Immature natural killer cell (primary cell): ENCODE measurements at regions not wholly inside any gene's neighbourhood (a gene's known extent, or its start where the extent isn't known, plus 50 kb on each side); places are given as distances from the start of the nearest gene placed in this dataset.

ENCODE experiments used
- DNase-seq, 3 donors: peaks; one replicate each; pipeline ENCODE4 v3.0.0; 2022; ENCODE audit warnings: mixed read lengths in 1 of 3
- H3K27ac Mint-ChIP-seq, 6 donors: one replicate each; pipeline ENCODE4 v1.8.0; 2020; ENCODE audit warnings: mixed read lengths in 6 of 6, mild to moderate bottlenecking in 5 of 6, inconsistent platforms in 4 of 6, moderate library complexity in 3 of 6
- H3K27me3 Mint-ChIP-seq, 3 donors: one replicate each; pipeline ENCODE4 v1.8.0; 2020 to 2021; ENCODE audit warnings: low read depth in 3 of 3, mild to moderate bottlenecking in 3 of 3, mixed read lengths in 3 of 3, moderate library complexity in 3 of 3, inconsistent platforms in 1 of 3
- H3K36me3 Mint-ChIP-seq, 3 donors: one replicate each; pipeline ENCODE4 v1.8.0; 2020; ENCODE audit warnings: mixed read lengths in 3 of 3, inconsistent platforms in 2 of 3, mild to moderate bottlenecking in 2 of 3
- H3K4me1 Mint-ChIP-seq, 2 donors: one replicate each; pipeline ENCODE4 v1.8.0; 2020; ENCODE audit warnings: inconsistent platforms in 2 of 2, mild to moderate bottlenecking in 2 of 2, mixed read lengths in 2 of 2, moderate library complexity in 1 of 2
- H3K4me3 Mint-ChIP-seq, 5 donors: one replicate each; pipeline ENCODE4 v1.8.0; 2020; ENCODE audit warnings: mild to moderate bottlenecking in 5 of 5, mixed read lengths in 5 of 5, inconsistent platforms in 3 of 5, moderate library complexity in 3 of 5
- H3K9me3 Mint-ChIP-seq, 6 donors: one replicate each; pipeline ENCODE4 v1.8.0; 2020; ENCODE audit warnings: mild to moderate bottlenecking in 6 of 6, mixed read lengths in 6 of 6, inconsistent platforms in 4 of 6, moderate library complexity in 3 of 6

- H3K36me3 Mint-ChIP-seq = no peaks in the 10 kb centered on the region
- no peak for DNase-seq
- H3K9me3 Mint-ChIP-seq = peaks cover 0 to 13% (median 0%) of the 10 kb centered on the region in 6 donors
- H3K27ac Mint-ChIP-seq = no peak overlapping the region
- peaks cover 0 to 5% (median 1%) of the 10 kb centered on the region in 3 donors for H3K27me3 Mint-ChIP-seq
- no peak overlapping the region for H3K4me3 Mint-ChIP-seq
- no peaks in the 10 kb centered on the region for H3K4me1 Mint-ChIP-seq
Observed at GRCh38 chr11:131109257-131109656, 193.0 kb upstream of the SNX19 start.

DNA sequence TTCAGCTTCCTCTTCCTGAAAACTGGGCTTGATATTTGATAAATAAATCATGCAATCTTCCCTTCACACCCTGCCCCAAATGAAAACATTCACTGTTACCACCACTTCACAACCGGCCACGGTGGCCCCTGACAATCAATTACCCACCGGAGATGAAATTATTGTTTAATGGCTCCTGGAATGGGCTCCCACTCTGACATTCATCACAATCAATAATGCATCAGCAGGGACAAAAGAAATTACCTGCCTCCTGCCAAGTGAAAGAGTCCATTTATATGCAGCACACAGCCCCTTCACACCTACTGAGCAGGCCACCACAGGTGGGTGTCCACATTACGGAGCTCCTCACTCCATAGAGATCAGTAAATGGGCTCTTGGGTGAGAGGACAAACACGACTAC is 193.5 kb upstream of the SNX19 start:
- H3K27me3 Mint-ChIP-seq = peaks cover 0 to 5% (median 0%) of the 10 kb centered on the region in 3 donors
- no peaks in the 10 kb centered on the region for H3K36me3 Mint-ChIP-seq
- no peak overlapping the region for H3K27ac Mint-ChIP-seq
- no peak overlapping the region for H3K4me3 Mint-ChIP-seq
- peaks cover 0 to 11% (median 0%) of the 10 kb centered on the region in 6 donors for H3K9me3 Mint-ChIP-seq
- no peak for DNase-seq
- no peaks in the 10 kb centered on the region for H3K4me1 Mint-ChIP-seq

DNA sequence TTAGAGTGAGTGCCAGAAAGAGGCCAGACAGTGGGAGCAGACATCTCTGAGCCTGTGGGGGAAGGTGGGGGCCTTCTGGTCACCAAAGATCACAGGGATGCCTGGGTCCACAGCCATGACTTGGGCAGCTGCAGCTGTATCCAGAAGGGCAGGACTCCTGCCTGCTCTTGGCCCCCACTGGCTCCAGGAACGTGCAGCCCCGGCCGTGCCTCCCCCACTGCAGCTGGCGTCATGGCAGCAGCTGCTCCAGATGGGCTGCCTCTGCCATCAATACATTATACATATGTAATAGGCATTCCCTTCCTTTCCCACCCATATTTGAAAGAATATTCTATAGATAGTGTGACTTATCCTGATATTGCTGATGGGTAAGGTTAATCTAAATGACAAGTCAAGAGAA is 195.5 kb upstream of the SNX19 start:
- Mint-ChIP-seq H3K4me1 (no peaks in the 10 kb centered on the region), H3K27ac (no peak overlapping the region), H3K4me3 (no peak overlapping the region), H3K27me3 (peaks cover 0 to 5% (median 0%) of the 10 kb centered on the region in 3 donors), H3K36me3 (no peaks in the 10 kb centered on the region), H3K9me3 (peaks cover 0 to 10% (median 0%) of the 10 kb centered on the region in 6 donors)
- DNase-seq = no peak

DNA sequence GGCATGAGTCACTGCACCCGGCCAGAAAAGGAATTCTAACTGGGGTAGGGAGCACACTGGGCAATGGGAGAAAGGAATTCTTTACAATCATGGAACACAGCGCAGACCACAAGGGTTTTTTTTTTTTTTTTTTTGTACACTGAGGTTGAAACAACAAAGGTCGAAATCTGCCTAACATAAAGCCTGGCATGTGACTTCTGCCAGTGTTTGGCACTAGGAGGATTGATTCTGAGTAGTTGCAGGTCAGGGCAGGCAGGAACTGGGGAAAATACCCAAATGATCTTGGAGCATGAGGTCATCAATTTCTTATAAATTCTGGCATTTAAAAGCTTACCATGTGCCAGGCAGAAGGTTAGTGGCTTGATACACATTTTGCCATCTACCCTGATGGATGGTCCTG is 202.0 kb upstream of the SNX19 start:
- Mint-ChIP-seq H3K9me3 (no peaks in the 10 kb centered on the region), H3K4me3 (no peak overlapping the region), H3K27ac (no peak overlapping the region), H3K36me3 (peaks cover 0 to under 1% (median 0%) of the 10 kb centered on the region in 3 donors), H3K4me1 (no peaks in the 10 kb centered on the region), H3K27me3 (peaks cover 0 to 6% (median 0%) of the 10 kb centered on the region in 3 donors)
- no peak for DNase-seq

GRCh38 chr11:131121426-131122333 is 205.4 kb upstream of the SNX19 start:
- peaks cover 0 to 9% (median 1%) of the 10 kb centered on the region in 6 donors for H3K9me3 Mint-ChIP-seq
- no peaks in the 10 kb centered on the region for H3K4me1 Mint-ChIP-seq
- no peak overlapping the region for H3K4me3 Mint-ChIP-seq
- H3K27ac Mint-ChIP-seq = no peak overlapping the region
- DNase-seq = no peak
- H3K36me3 Mint-ChIP-seq = peaks cover 0 to 4% (median 0%) of the 10 kb centered on the region in 3 donors
- H3K27me3 Mint-ChIP-seq = peaks cover 0 to 3% (median 0%) of the 10 kb centered on the region in 3 donors

DNA sequence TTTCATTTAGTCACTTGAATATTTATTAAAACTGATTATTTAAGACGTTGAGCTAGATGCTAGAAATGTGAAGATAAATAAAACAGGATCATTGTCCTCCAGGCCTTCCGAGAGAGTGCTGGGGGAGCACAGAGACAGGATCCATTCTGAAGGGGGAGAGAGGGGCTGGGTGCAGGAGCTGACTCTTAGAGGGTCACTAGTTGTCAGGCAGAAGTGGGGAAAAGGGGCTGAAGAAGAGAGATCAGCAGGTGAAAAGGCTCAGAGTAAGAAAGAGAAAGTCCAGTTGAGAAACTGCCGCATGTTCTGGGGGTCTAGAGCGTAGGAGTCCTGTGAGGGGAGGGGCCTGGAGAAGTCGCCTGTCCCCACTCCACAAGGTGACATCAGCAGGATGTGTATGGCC is 206.2 kb upstream of the SNX19 start:
- Mint-ChIP-seq H3K36me3 (peaks cover 0 to 4% (median 0%) of the 10 kb centered on the region in 3 donors), H3K4me3 (no peak overlapping the region), H3K27me3 (peaks cover 0 to 3% (median 0%) of the 10 kb centered on the region in 3 donors), H3K27ac (no peak overlapping the region), H3K4me1 (no peaks in the 10 kb centered on the region), H3K9me3 (peaks cover 0 to 16% (median 5%) of the 10 kb centered on the region in 6 donors)
- no peak for DNase-seq

- Mint-ChIP-seq H3K36me3 (no peaks in the 10 kb centered on the region), H3K27me3 (peaks cover 2 to 6% (median 2%) of the 10 kb centered on the region in 3 donors), H3K4me3 (no peak overlapping the region), H3K9me3 (peaks cover 2 to 28% (median 12%) of the 10 kb centered on the region in 6 donors), H3K4me1 (no peaks in the 10 kb centered on the region), H3K27ac (no peak overlapping the region)
- DNase-seq = no peak
Observed at GRCh38 chr11:131129474-131129873, 213.2 kb upstream of the SNX19 start.

- peaks cover 0 to 3% (median 2%) of the 10 kb centered on the region in 3 donors for H3K27me3 Mint-ChIP-seq
- H3K4me3 Mint-ChIP-seq = no peak overlapping the region
- no peak overlapping the region for H3K27ac Mint-ChIP-seq
- H3K36me3 Mint-ChIP-seq = no peaks in the 10 kb centered on the region
- DNase-seq = no peak
- no peaks in the 10 kb centered on the region for H3K4me1 Mint-ChIP-seq
- peaks cover 0 to 5% (median 2%) of the 10 kb centered on the region in 6 donors for H3K9me3 Mint-ChIP-seq
Observed at GRCh38 chr11:131135611-131136010, 219.3 kb upstream of the SNX19 start.

DNA sequence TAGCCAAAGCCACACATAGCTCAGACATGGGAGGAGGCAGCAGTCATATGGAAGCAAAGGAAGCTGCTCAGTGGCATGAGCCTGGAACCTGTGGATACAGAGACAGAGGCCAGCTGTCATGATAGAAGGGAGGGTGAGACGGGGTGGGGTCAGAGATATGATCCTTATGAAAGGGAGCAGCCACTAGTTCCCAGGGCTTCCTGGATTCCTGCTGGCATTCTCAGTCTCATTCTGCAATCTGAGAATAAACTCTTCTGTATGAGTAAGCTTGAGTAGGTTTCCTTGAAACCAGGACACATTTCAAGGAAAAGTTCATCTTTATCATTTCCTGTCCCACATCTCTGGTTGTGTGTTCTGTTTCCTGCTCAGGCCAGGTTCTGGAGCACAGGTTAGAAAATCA is 220.2 kb upstream of the SNX19 start:
- H3K27me3 Mint-ChIP-seq = peaks cover 0 to 3% (median 2%) of the 10 kb centered on the region in 3 donors
- no peak overlapping the region for H3K27ac Mint-ChIP-seq
- H3K4me1 Mint-ChIP-seq = no peaks in the 10 kb centered on the region
- H3K36me3 Mint-ChIP-seq = no peaks in the 10 kb centered on the region
- peaks cover 0 to 5% (median 2%) of the 10 kb centered on the region in 6 donors for H3K9me3 Mint-ChIP-seq
- DNase-seq = no peak
- H3K4me3 Mint-ChIP-seq = no peak overlapping the region

GRCh38 chr11:131137046-131137445 is 220.8 kb upstream of the SNX19 start:
- Mint-ChIP-seq H3K27ac (no peak overlapping the region), H3K27me3 (peaks cover 0 to 3% (median 2%) of the 10 kb centered on the region in 3 donors), H3K36me3 (no peaks in the 10 kb centered on the region)

GRCh38 chr11:131138731-131139130 is 222.5 kb upstream of the SNX19 start:
- H3K27ac Mint-ChIP-seq = no peak overlapping the region
- H3K4me3 Mint-ChIP-seq = no peak overlapping the region
- H3K36me3 Mint-ChIP-seq = no peaks in the 10 kb centered on the region
- H3K4me1 Mint-ChIP-seq = no peaks in the 10 kb centered on the region
- peaks cover 0 to 5% (median 0%) of the 10 kb centered on the region in 6 donors for H3K9me3 Mint-ChIP-seq
- peaks cover 0 to 3% (median 2%) of the 10 kb centered on the region in 3 donors for H3K27me3 Mint-ChIP-seq
- DNase-seq = no peak

More at GRCh38 chr11:131137046-131137445, 220.8 kb upstream of the SNX19 start:
- H3K9me3 Mint-ChIP-seq = peaks cover 0 to 5% (median under 1%) of the 10 kb centered on the region in 6 donors
- no peaks in the 10 kb centered on the region for H3K4me1 Mint-ChIP-seq
- DNase-seq = no peak
- no peak overlapping the region for H3K4me3 Mint-ChIP-seq

DNA sequence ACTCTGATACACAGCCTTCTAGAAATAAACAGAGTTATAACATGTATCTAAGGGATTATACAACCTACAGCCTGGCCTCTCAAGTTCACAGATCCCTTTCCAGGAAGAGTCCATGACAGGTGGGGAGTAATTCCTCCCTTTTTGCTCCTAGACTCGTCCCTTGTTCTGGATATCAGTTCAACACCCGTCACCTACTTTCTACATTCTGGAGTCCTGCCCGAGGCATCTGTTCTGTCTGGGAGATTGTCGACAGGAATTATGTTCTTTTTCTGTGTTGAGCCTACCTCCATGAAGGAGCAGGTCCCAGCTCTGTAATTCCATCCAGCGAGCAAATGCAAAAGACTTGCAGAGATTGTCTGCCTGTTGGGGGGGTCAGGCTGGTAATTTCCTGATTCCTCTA is 224.6 kb upstream of the NTM start:
- H3K4me3 Mint-ChIP-seq = no peak overlapping the region
- no peak overlapping the region for H3K27ac Mint-ChIP-seq
- no peaks in the 10 kb centered on the region for H3K36me3 Mint-ChIP-seq
- H3K27me3 Mint-ChIP-seq = peaks cover 0 to 3% (median 2%) of the 10 kb centered on the region in 3 donors
- DNase-seq = no peak
- H3K9me3 Mint-ChIP-seq = peaks cover 0 to 6% (median 0%) of the 10 kb centered on the region in 6 donors
- H3K4me1 Mint-ChIP-seq = no peaks in the 10 kb centered on the region

GRCh38 chr11:131146827-131147490 is 223.5 kb upstream of the NTM start:
- Mint-ChIP-seq H3K36me3 (no peaks in the 10 kb centered on the region), H3K27me3 (peaks cover 2 to 3% (median 2%) of the 10 kb centered on the region in 3 donors), H3K27ac (no peak overlapping the region), H3K4me3 (no peak overlapping the region), H3K4me1 (no peaks in the 10 kb centered on the region), H3K9me3 (peaks cover 0 to 6% (median 0%) of the 10 kb centered on the region in 6 donors)
- no peak for DNase-seq

DNA sequence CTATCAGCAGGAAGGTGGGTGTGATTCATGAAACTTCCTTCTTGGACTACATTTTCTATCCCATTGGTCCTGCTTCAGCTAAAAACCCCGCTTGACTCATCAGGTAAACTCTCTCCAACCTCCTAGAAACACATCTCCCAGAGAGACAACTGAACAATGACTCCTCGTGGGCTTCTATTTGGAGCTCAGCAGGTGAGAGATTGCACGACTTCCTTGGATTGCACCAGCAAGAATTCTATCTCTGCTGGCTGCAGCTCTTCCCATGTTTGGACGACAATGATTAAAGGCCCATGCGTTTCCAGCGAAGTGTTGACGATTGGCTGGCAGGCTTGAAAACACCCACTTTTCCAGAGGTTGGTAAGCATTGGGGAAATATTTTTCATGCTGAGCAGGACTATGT is 216.1 kb upstream of the NTM start:
- Mint-ChIP-seq H3K27me3 (peaks cover 0 to 3% (median 2%) of the 10 kb centered on the region in 3 donors), H3K9me3 (peaks cover 0 to 4% (median 0%) of the 10 kb centered on the region in 6 donors), H3K4me3 (no peak overlapping the region), H3K4me1 (no peaks in the 10 kb centered on the region), H3K36me3 (no peaks in the 10 kb centered on the region), H3K27ac (no peak overlapping the region)
- no peak for DNase-seq
